Endothelial cell (in vitro differentiated cells): ENCODE measurements at regions not wholly inside any gene's neighbourhood (a gene's known extent, or its start where the extent isn't known, plus 50 kb on each side); places are given as distances from the start of the nearest gene placed in this dataset.
"Not testable (repeated sequence)": the region's sequence is repeated elsewhere in the genome, so short reads cannot be mapped to it uniquely, and the experiment has no call there.

Source experiments
- DNase-seq: peaks from one replicate; pipeline ENCODE4 v3.0.0; 2021; ENCODE audit warnings: low spot score
- H3K27ac Mint-ChIP-seq: one replicate; pipeline ENCODE4 v1.8.0; 2021; ENCODE audit warnings: mixed read lengths, inconsistent platforms; ENCODE audit not compliant: unreplicated experiment
- H3K27me3 Mint-ChIP-seq: one replicate; pipeline ENCODE4 v1.8.0; 2021; ENCODE audit warnings: mild to moderate bottlenecking, moderate library complexity, mixed read lengths, inconsistent platforms; ENCODE audit not compliant: unreplicated experiment
- H3K36me3 Mint-ChIP-seq: one replicate; pipeline ENCODE4 v1.8.0; 2021; ENCODE audit warnings: mild to moderate bottlenecking, low read depth, mixed read lengths, inconsistent platforms; ENCODE audit not compliant: unreplicated experiment
- H3K4me1 Mint-ChIP-seq: one replicate; pipeline ENCODE4 v1.8.0; 2021; ENCODE audit warnings: mild to moderate bottlenecking, mixed read lengths, inconsistent platforms; ENCODE audit not compliant: unreplicated experiment
- H3K4me3 Mint-ChIP-seq: one replicate; pipeline ENCODE4 v1.8.0; 2021; ENCODE audit warnings: mild to moderate bottlenecking, mixed read lengths, inconsistent platforms; ENCODE audit not compliant: unreplicated experiment
- H3K9me3 Mint-ChIP-seq: one replicate; pipeline ENCODE4 v1.8.0; 2021; ENCODE audit warnings: mixed read lengths, inconsistent platforms; ENCODE audit not compliant: unreplicated experiment
- TF ChIP-seq, protein P1 (sequence below): fragments of 200-600 bp; sonication (generic); IDR thresholded peaks from one replicate; pipeline ENCODE4 v1.5.0; 2021; ENCODE audit warnings: antibody characterized with exemption; ENCODE audit not compliant: unreplicated experiment

- H3K27ac Mint-ChIP-seq: no peak overlapping the region
- TF ChIP-seq, protein P1, sequence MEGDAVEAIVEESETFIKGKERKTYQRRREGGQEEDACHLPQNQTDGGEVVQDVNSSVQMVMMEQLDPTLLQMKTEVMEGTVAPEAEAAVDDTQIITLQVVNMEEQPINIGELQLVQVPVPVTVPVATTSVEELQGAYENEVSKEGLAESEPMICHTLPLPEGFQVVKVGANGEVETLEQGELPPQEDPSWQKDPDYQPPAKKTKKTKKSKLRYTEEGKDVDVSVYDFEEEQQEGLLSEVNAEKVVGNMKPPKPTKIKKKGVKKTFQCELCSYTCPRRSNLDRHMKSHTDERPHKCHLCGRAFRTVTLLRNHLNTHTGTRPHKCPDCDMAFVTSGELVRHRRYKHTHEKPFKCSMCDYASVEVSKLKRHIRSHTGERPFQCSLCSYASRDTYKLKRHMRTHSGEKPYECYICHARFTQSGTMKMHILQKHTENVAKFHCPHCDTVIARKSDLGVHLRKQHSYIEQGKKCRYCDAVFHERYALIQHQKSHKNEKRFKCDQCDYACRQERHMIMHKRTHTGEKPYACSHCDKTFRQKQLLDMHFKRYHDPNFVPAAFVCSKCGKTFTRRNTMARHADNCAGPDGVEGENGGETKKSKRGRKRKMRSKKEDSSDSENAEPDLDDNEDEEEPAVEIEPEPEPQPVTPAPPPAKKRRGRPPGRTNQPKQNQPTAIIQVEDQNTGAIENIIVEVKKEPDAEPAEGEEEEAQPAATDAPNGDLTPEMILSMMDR: no peak
- H3K4me3 Mint-ChIP-seq: no peak overlapping the region
- H3K36me3 Mint-ChIP-seq: no peaks in the 10 kb centered on the region
- no peak for DNase-seq
- H3K9me3 Mint-ChIP-seq: no peaks in the 10 kb centered on the region
- no peaks in the 10 kb centered on the region for H3K27me3 Mint-ChIP-seq
- no peaks in the 10 kb centered on the region for H3K4me1 Mint-ChIP-seq
Measured at GRCh38 chr10:55168343-55168742, 367.3 kb upstream of the PCDH15 start.

DNA sequence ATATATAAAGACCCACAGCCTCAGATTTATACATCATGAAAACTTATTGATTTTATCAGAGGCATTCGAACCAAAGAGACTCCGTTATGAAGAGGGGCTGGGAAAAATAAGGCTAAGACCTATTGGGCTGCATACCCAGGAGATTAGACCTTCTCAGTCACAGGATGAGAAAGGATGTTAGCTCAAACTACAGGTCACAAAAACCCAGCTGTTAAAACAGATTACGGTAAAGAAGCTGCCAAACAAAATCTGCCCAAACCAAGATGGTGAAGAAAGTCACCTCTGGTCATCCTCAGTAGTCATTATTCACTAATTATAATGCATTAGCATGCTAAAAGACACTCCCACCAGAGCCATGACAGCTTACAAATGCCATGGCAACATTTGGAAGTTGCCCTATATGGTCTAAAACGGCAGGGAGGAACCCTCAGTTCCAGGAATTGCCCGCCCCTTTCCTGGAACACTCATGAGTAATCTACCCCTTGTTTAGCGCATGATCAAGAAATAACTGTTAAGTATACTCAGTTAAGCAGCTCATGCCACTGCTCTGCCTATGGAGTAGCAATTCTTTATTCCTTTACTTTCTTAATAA lies 362.5 kb upstream of the PCDH15 start:
- TF ChIP-seq, protein P1: no peak
- H3K27me3 Mint-ChIP-seq: no peaks in the 10 kb centered on the region

GRCh38 chr10:55162321-55162720 lies 361.3 kb upstream of the PCDH15 start:
- not testable (repeated sequence) for H3K36me3 Mint-ChIP-seq, H3K4me1 Mint-ChIP-seq, DNase-seq, H3K9me3 Mint-ChIP-seq, H3K4me3 Mint-ChIP-seq, H3K27me3 Mint-ChIP-seq, H3K27ac Mint-ChIP-seq

More for the DNA sequence above, 362.5 kb upstream of the PCDH15 start:
- no peaks in the 10 kb centered on the region for H3K9me3 Mint-ChIP-seq
- H3K4me1 Mint-ChIP-seq: no peaks in the 10 kb centered on the region
- H3K4me3 Mint-ChIP-seq: no peak overlapping the region
- no peak for DNase-seq
- no peaks in the 10 kb centered on the region for H3K36me3 Mint-ChIP-seq
- no peak overlapping the region for H3K27ac Mint-ChIP-seq

- Mint-ChIP-seq H3K27ac (no peak overlapping the region), H3K9me3 (no peaks in the 10 kb centered on the region), H3K27me3 (no peaks in the 10 kb centered on the region), H3K4me1 (no peaks in the 10 kb centered on the region), H3K4me3 (no peak overlapping the region), H3K36me3 (no peaks in the 10 kb centered on the region)
- TF ChIP-seq, protein P1: no peak
- DNase-seq: no peak
Measured at GRCh38 chr10:55160655-55161283, 359.7 kb upstream of the PCDH15 start.

- Mint-ChIP-seq H3K4me3 (no peak overlapping the region), H3K4me1 (no peaks in the 10 kb centered on the region), H3K36me3 (no peaks in the 10 kb centered on the region), H3K9me3 (no peaks in the 10 kb centered on the region), H3K27ac (no peak overlapping the region), H3K27me3 (no peaks in the 10 kb centered on the region)
- DNase-seq: no peak
- TF ChIP-seq, protein P1: no peak
Measured at GRCh38 chr10:55158633-55159032, 357.6 kb upstream of the PCDH15 start.
